Neutrophil (primary cell): ENCODE measurements at regions not wholly inside any gene's neighbourhood (a gene's known extent, or its start where the extent isn't known, plus 50 kb on each side); places are given as distances from the start of the nearest gene placed in this dataset.

ENCODE experiments used
- H3K27ac ChIP-seq: fragments of 200-600 bp; sonication (generic); 2 replicates; pipeline ENCODE4 v1.5.1; 2016; ENCODE audit warnings: mild to moderate bottlenecking, moderate library complexity
- H3K27me3 ChIP-seq: fragments of 200-600 bp; sonication (generic); 2 replicates; pipeline ENCODE4 v1.6.0; 2016; ENCODE audit warnings: mild to moderate bottlenecking
- H3K36me3 ChIP-seq: fragments of 200-600 bp; sonication (generic); 2 replicates; pipeline ENCODE4 v1.5.1; 2017
- H3K4me1 ChIP-seq, 2 experiments: fragments of 200-600 bp in 1 of 2; sonication (generic) in 1 of 2; 1 replicate in 1 of 2; 2 replicates in 1 of 2; pipeline versions ENCODE4 v1.5.1 to v1.6.1; 2013 to 2016; ENCODE audit warnings: low read depth in 1 of 2, low read length in 1 of 2, mild to moderate bottlenecking in 1 of 2, moderate library complexity in 1 of 2; ENCODE audit not compliant: control insufficient read depth in 1 of 2, insufficient read depth in 1 of 2
- H3K4me3 ChIP-seq, 2 experiments: fragments of 200-600 bp in 1 of 2; sonication (generic) in 1 of 2; 1 replicate in 1 of 2; 2 replicates in 1 of 2; pipeline ENCODE4 v1.5.1; 2013 to 2016; ENCODE audit warnings: low read depth in 1 of 2, low read length in 1 of 2, mild to moderate bottlenecking in 1 of 2, moderate library complexity in 1 of 2
- H3K9me3 ChIP-seq: fragments of 200-600 bp; sonication (generic); 2 replicates; pipeline ENCODE4 v1.5.1; 2016
- CTCF ChIP-seq: fragments of 200-600 bp; sonication (generic); IDR thresholded peaks from 2 replicates; pipeline ENCODE4 v1.5.1; 2016; ENCODE audit warnings: antibody characterized with exemption

- no peaks in the 10 kb centered on the region for H3K36me3 ChIP-seq
These were observed 57.7 kb upstream of the GADD45A start for GRCh38 chr1:67627336-67627735.

GRCh38 chr1:67627906-67628305 is 57.1 kb upstream of the GADD45A start:
- no peak overlapping the region for H3K4me3 ChIP-seq
- H3K27ac ChIP-seq = no peak overlapping the region
- no peaks in the 10 kb centered on the region for H3K9me3 ChIP-seq
- H3K27me3 ChIP-seq = no peaks in the 10 kb centered on the region
- no peaks in the 10 kb centered on the region for H3K36me3 ChIP-seq
- TF ChIP-seq CTCF = no peak
- peaks cover 0 to 3% of the 10 kb centered on the region in 2 experiments for H3K4me1 ChIP-seq

More at GRCh38 chr1:67627336-67627735, 57.7 kb upstream of the GADD45A start:
- no peak for TF ChIP-seq CTCF
- no peaks in the 10 kb centered on the region for H3K9me3 ChIP-seq
- no peak overlapping the region for H3K27ac ChIP-seq
- no peaks in the 10 kb centered on the region for H3K4me1 ChIP-seq
- H3K27me3 ChIP-seq = no peaks in the 10 kb centered on the region
- no peak overlapping the region for H3K4me3 ChIP-seq

GRCh38 chr1:67629370-67630075 is 55.5 kb upstream of the GADD45A start:
- TF ChIP-seq CTCF = no peak
- Histone ChIP-seq H3K36me3 (no peaks in the 10 kb centered on the region), H3K4me1 (peaks cover 0 to 6% of the 10 kb centered on the region in 2 experiments), H3K27ac (no peak overlapping the region), H3K9me3 (no peaks in the 10 kb centered on the region), H3K27me3 (no peaks in the 10 kb centered on the region), H3K4me3 (no peak overlapping the region)

- no peak overlapping the region for H3K4me3 ChIP-seq
- TF ChIP-seq CTCF = no peak
- H3K4me1 ChIP-seq = peaks cover 8 to 15% of the 10 kb centered on the region in 2 experiments
- H3K36me3 ChIP-seq = no peaks in the 10 kb centered on the region
- no peaks in the 10 kb centered on the region for H3K27me3 ChIP-seq
- H3K9me3 ChIP-seq = no peaks in the 10 kb centered on the region
- H3K27ac ChIP-seq = no peak overlapping the region
These were observed 54.5 kb upstream of the GADD45A start for GRCh38 chr1:67630438-67631045.

- H3K4me1 ChIP-seq = peaks cover 9 to 18% of the 10 kb centered on the region in 2 experiments
- no peak overlapping the region for H3K27ac ChIP-seq
- H3K9me3 ChIP-seq = no peaks in the 10 kb centered on the region
- no peaks in the 10 kb centered on the region for H3K36me3 ChIP-seq
- no peak overlapping the region for H3K4me3 ChIP-seq
- no peak for TF ChIP-seq CTCF
- no peaks in the 10 kb centered on the region for H3K27me3 ChIP-seq
These were observed 52.6 kb upstream of the GADD45A start for GRCh38 chr1:67632356-67632755.
